Naive thymus-derived CD4-positive, alpha-beta T cell (primary cell): ENCODE measurements at regions not wholly inside any gene's neighbourhood (a gene's known extent, or its start where the extent isn't known, plus 50 kb on each side); places are given as distances from the start of the nearest gene placed in this dataset.
A peak's percentile ranks its signal among the peaks of the same experiment; 100 is the strongest.

Experiments used
- ATAC-seq: fragments of 150-1000 bp; cut with Tn5 transposase; 2 replicates; pipeline ENCODE4 v1.10.0; 2021; ENCODE audit warnings: mild to moderate bottlenecking, moderate library complexity
- CTCF ChIA-PET: fragments of 350-600 bp; sonication (Branson Sonifier 250); formaldehyde crosslinking; loops from one replicate; lab custom pipeline; 2021; ENCODE audit warnings: antibody characterized with exemption; lab: Charles Lee
- POLR2A ChIA-PET: fragments of 350-600 bp; sonication (Branson Sonifier 250); formaldehyde crosslinking; loops from one replicate; lab custom pipeline; 2021; ENCODE audit warnings: antibody characterized with exemption, inconsistent platforms; lab: Charles Lee
- DNase-seq, 9 donors: peaks; one replicate each; pipeline versions ENCODE4 v3.0.0 to v3.0.0-alpha.2; 2020 to 2022; ENCODE audit warnings: mixed read lengths in 1 of 9
- H3K27ac ChIP-seq: one replicate; pipeline ENCODE4 v1.7.0; 2013; ENCODE audit warnings: mild to moderate bottlenecking, low read depth, low read length, moderate library complexity
- H3K27me3 ChIP-seq, 2 donors: one replicate each; pipeline ENCODE4 v1.7.0; 2013; ENCODE audit warnings: low read length in 2 of 2, mild to moderate bottlenecking in 2 of 2, moderate library complexity in 2 of 2; ENCODE audit not compliant: control insufficient read depth in 2 of 2, insufficient read depth in 2 of 2
- H3K36me3 ChIP-seq, 3 experiments: 1 replicate in 2 of 3; 2 replicates in 1 of 3; pipeline ENCODE4 v1.7.0; 2013; ENCODE audit warnings: low read length in 3 of 3, mild to moderate bottlenecking in 3 of 3, moderate library complexity in 1 of 3; ENCODE audit not compliant: insufficient read depth in 3 of 3, control insufficient read depth in 2 of 3
- H3K4me1 ChIP-seq, 2 donors: one replicate each; pipeline ENCODE4 v1.7.0; 2013; ENCODE audit warnings: low read length in 2 of 2, mild to moderate bottlenecking in 2 of 2, moderate library complexity in 1 of 2; ENCODE audit not compliant: control insufficient read depth in 2 of 2, insufficient read depth in 2 of 2
- H3K4me3 ChIP-seq: 2 replicates; pipeline ENCODE4 v1.7.0; 2013; ENCODE audit warnings: mild to moderate bottlenecking, low read length
- H3K9me3 ChIP-seq, 3 experiments: 1 replicate in 2 of 3; 2 replicates in 1 of 3; pipeline ENCODE4 v1.7.0; 2013; ENCODE audit warnings: low read length in 3 of 3; ENCODE audit not compliant: control insufficient read depth in 2 of 3
- H3K27ac Mint-ChIP-seq, 9 donors: one replicate each; pipeline ENCODE4 v1.8.0; 2020 to 2022; ENCODE audit warnings: mixed read lengths in 9 of 9, mild to moderate bottlenecking in 8 of 9, moderate library complexity in 5 of 9, inconsistent platforms in 2 of 9
- H3K27me3 Mint-ChIP-seq, 5 donors: one replicate each; pipeline ENCODE4 v1.8.0; 2021 to 2022; ENCODE audit warnings: mixed read lengths in 5 of 5, mild to moderate bottlenecking in 1 of 5
- H3K36me3 Mint-ChIP-seq, 5 donors: one replicate each; pipeline ENCODE4 v1.8.0; 2020 to 2022; ENCODE audit warnings: mixed read lengths in 5 of 5, mild to moderate bottlenecking in 3 of 5, inconsistent platforms in 1 of 5
- H3K4me1 Mint-ChIP-seq, 7 donors: one replicate each; pipeline ENCODE4 v1.8.0; 2020 to 2022; ENCODE audit warnings: mixed read lengths in 7 of 7, mild to moderate bottlenecking in 3 of 7, inconsistent platforms in 1 of 7
- H3K4me3 Mint-ChIP-seq, 10 donors: one replicate each; pipeline ENCODE4 v1.8.0; 2020 to 2022; ENCODE audit warnings: mild to moderate bottlenecking in 10 of 10, mixed read lengths in 10 of 10, moderate library complexity in 6 of 10, inconsistent platforms in 2 of 10
- H3K9me3 Mint-ChIP-seq, 11 donors: one replicate each; pipeline ENCODE4 v1.8.0; 2020 to 2022; ENCODE audit warnings: mixed read lengths in 11 of 11, mild to moderate bottlenecking in 4 of 11, inconsistent platforms in 1 of 11, moderate library complexity in 1 of 11
- intact Hi-C, 2 donors: fragments of 100-400 bp; cut with micrococcal nuclease; formaldehyde crosslinking; loops; one replicate each; pipeline ENCODE4 v1.15.1; 2023

GRCh38 chr6:21947731-21948386 is 349.0 kb downstream of the PRL start:
- CTCF ChIA-PET = no interaction called here
- no peaks in the 10 kb centered on the region for H3K27me3 ChIP-seq
- no peaks in the 10 kb centered on the region for H3K4me1 ChIP-seq
- no peaks in the 10 kb centered on the region for H3K36me3 Mint-ChIP-seq
- intact Hi-C loops = no loop called here
- peaks cover 0 to 17% (median 10%) of the 10 kb centered on the region in 7 donors for H3K4me1 Mint-ChIP-seq
- no peaks in the 10 kb centered on the region for H3K9me3 ChIP-seq
- ATAC-seq (no peak), DNase-seq (no peak)
- no peak overlapping the region for H3K4me3 ChIP-seq
- peak overlapping the region in 2 of 9 donors; percentile 21 to 56 for H3K27ac Mint-ChIP-seq
- H3K4me3 Mint-ChIP-seq = no peak overlapping the region
- POLR2A ChIA-PET = no interaction called here
- H3K36me3 ChIP-seq = no peaks in the 10 kb centered on the region
- no peaks in the 10 kb centered on the region for H3K9me3 Mint-ChIP-seq
- H3K27ac ChIP-seq = no peak overlapping the region
- H3K27me3 Mint-ChIP-seq = peaks cover 0 to 7% (median 5%) of the 10 kb centered on the region in 5 donors

GRCh38 chr6:21949211-21949801 is 347.5 kb downstream of the PRL start:
- no peak for DNase-seq
- peaks cover 0 to 10% (median 5%) of the 10 kb centered on the region in 5 donors for H3K27me3 Mint-ChIP-seq
- H3K9me3 Mint-ChIP-seq = no peaks in the 10 kb centered on the region
- ChIA-PET CTCF (no interaction called here), POLR2A (no interaction called here)
- H3K36me3 ChIP-seq = no peaks in the 10 kb centered on the region
- peaks cover 0 to 24% (median 10%) of the 10 kb centered on the region in 7 donors for H3K4me1 Mint-ChIP-seq
- ATAC-seq = no peak
- H3K4me3 Mint-ChIP-seq = no peak overlapping the region
- no peaks in the 10 kb centered on the region for H3K4me1 ChIP-seq
- H3K9me3 ChIP-seq = no peaks in the 10 kb centered on the region
- no peaks in the 10 kb centered on the region for H3K36me3 Mint-ChIP-seq
- H3K27me3 ChIP-seq = no peaks in the 10 kb centered on the region
- intact Hi-C loops = no loop called here
- H3K4me3 ChIP-seq = no peak overlapping the region
- no peak overlapping the region for H3K27ac Mint-ChIP-seq
- no peak overlapping the region for H3K27ac ChIP-seq

DNA sequence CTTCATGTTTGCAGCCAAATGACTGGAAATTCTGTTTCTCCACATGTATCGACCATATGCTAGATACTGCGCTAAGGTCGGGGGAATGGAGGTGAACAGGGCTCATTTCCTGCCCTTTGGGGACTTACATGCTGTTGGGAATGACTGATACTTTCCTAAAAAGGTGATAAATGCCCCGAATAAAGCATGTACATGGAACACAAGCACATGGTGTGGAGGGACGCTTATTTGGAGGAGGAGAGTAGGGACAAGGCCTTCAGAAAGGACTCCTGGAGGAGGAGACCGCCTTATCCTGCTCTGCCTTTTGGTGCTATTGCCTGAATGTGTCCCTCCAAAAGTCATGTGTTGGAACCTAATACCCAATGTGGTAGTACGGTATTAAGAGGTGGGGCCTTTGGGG is 344.5 kb downstream of the PRL start:
- H3K9me3 Mint-ChIP-seq = no peaks in the 10 kb centered on the region
- ATAC-seq (no peak), DNase-seq (no peak)
- Histone ChIP-seq H3K4me1 (no peaks in the 10 kb centered on the region), H3K36me3 (no peaks in the 10 kb centered on the region), H3K27ac (no peak overlapping the region), H3K9me3 (no peaks in the 10 kb centered on the region), H3K4me3 (no peak overlapping the region), H3K27me3 (no peaks in the 10 kb centered on the region)
- H3K4me3 Mint-ChIP-seq = no peak overlapping the region
- peaks cover 0 to 10% (median 5%) of the 10 kb centered on the region in 5 donors for H3K27me3 Mint-ChIP-seq
- ChIA-PET CTCF (no interaction called here), POLR2A (no interaction called here)
- intact Hi-C loops = no loop called here
- no peaks in the 10 kb centered on the region for H3K36me3 Mint-ChIP-seq
- peaks cover 0 to 24% (median 10%) of the 10 kb centered on the region in 7 donors for H3K4me1 Mint-ChIP-seq
- H3K27ac Mint-ChIP-seq = no peak overlapping the region

GRCh38 chr6:21953831-21954801 is 342.7 kb downstream of the PRL start:
- intact Hi-C loops = no loop called here
- Histone ChIP-seq H3K27me3 (no peaks in the 10 kb centered on the region), H3K27ac (no peak overlapping the region), H3K4me3 (no peak overlapping the region), H3K4me1 (no peaks in the 10 kb centered on the region), H3K36me3 (no peaks in the 10 kb centered on the region), H3K9me3 (no peaks in the 10 kb centered on the region)
- H3K4me1 Mint-ChIP-seq = peaks cover 0 to 24% (median 10%) of the 10 kb centered on the region in 7 donors
- no peaks in the 10 kb centered on the region for H3K36me3 Mint-ChIP-seq
- no peak overlapping the region for H3K4me3 Mint-ChIP-seq
- ATAC-seq (peak; percentile 46), DNase-seq (peak in 1 of 9 donors; percentile 1)
- H3K9me3 Mint-ChIP-seq = peaks cover 0 to 1% (median 0%) of the 10 kb centered on the region in 11 donors
- CTCF ChIA-PET = no interaction called here
- POLR2A ChIA-PET = no interaction called here
- H3K27me3 Mint-ChIP-seq = peaks cover 0 to 10% (median 5%) of the 10 kb centered on the region in 5 donors
- peak overlapping the region in 1 of 9 donors; percentile 30 for H3K27ac Mint-ChIP-seq

DNA sequence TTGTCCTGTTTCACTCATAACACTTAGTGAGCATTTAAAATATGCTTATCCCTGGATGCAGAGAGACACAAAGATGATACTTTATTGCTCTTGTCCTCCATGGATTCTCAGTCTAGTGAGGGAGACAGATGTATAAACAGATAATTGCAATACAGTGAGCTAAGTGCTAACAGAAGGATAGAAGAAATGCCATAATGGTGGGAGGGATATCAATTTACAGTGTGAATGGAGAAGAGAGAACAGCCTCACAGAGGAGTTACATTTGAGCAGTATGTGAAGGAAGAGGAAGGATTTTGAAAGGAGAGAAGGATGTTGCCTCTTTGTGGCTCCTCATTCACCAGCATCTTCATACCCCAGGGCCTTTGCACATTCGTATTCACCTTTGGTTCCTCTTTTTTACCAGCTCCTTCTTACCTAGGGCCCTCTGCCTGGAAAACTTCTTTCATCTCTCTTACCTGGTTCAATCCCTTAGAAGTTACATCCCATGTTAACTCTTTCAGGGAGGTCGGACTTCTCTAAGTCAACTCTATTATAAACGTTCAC is 341.7 kb downstream of the PRL start:
- H3K36me3 ChIP-seq = no peaks in the 10 kb centered on the region
- H3K36me3 Mint-ChIP-seq = no peaks in the 10 kb centered on the region
- intact Hi-C loops = no loop called here
- no peak overlapping the region for H3K4me3 ChIP-seq
- POLR2A ChIA-PET = no interaction called here
- H3K9me3 ChIP-seq = no peaks in the 10 kb centered on the region
- no peaks in the 10 kb centered on the region for H3K27me3 ChIP-seq
- peak overlapping the region in 1 of 10 donors; percentile 19 for H3K4me3 Mint-ChIP-seq
- peaks cover 0 to 24% (median 10%) of the 10 kb centered on the region in 7 donors for H3K4me1 Mint-ChIP-seq
- H3K9me3 Mint-ChIP-seq = peaks cover 0 to 4% (median 0%) of the 10 kb centered on the region in 11 donors
- no peaks in the 10 kb centered on the region for H3K4me1 ChIP-seq
- no peak overlapping the region for H3K27ac ChIP-seq
- no peak overlapping the region for H3K27ac Mint-ChIP-seq
- H3K27me3 Mint-ChIP-seq = peaks cover 0 to 10% (median 5%) of the 10 kb centered on the region in 5 donors
- DNase-seq (no peak), ATAC-seq (no peak)
- CTCF ChIA-PET = no interaction called here

GRCh38 chr6:21955951-21956350 is 340.9 kb downstream of the PRL start:
- peaks cover 0 to 10% (median 5%) of the 10 kb centered on the region in 5 donors for H3K27me3 Mint-ChIP-seq
- no peak overlapping the region for H3K27ac ChIP-seq
- no peaks in the 10 kb centered on the region for H3K36me3 Mint-ChIP-seq
- H3K4me1 Mint-ChIP-seq = peaks cover 0 to 19% (median 10%) of the 10 kb centered on the region in 7 donors
- no peak overlapping the region for H3K4me3 Mint-ChIP-seq
- DNase-seq (no peak), ATAC-seq (no peak)
- H3K27me3 ChIP-seq = no peaks in the 10 kb centered on the region
- CTCF ChIA-PET = no interaction called here
- H3K27ac Mint-ChIP-seq = no peak overlapping the region
- H3K9me3 ChIP-seq = no peaks in the 10 kb centered on the region
- no peak overlapping the region for H3K4me3 ChIP-seq
- no peaks in the 10 kb centered on the region for H3K36me3 ChIP-seq
- peaks cover 0 to 5% (median 0%) of the 10 kb centered on the region in 11 donors for H3K9me3 Mint-ChIP-seq
- H3K4me1 ChIP-seq = no peaks in the 10 kb centered on the region
- intact Hi-C loops = no loop called here
- POLR2A ChIA-PET = no interaction called here
